ACC112 (cell line): ENCODE measurements at regions not wholly inside any gene's neighbourhood (a gene's known extent, or its start where the extent isn't known, plus 50 kb on each side); places are given as distances from the start of the nearest gene placed in this dataset.

Experiments
- H2AFZ ChIP-seq: fragments of 200-600 bp; sonication (generic); one replicate; pipeline ENCODE4 v1.6.0; 2017; ENCODE audit warnings: antibody characterized with exemption, low read length; ENCODE audit not compliant: unreplicated experiment
- H3K27ac ChIP-seq: fragments of 200-600 bp; sonication (generic); 2 replicates; pipeline ENCODE4 v1.5.1; 2014; ENCODE audit warnings: low read depth, mild to moderate bottlenecking, antibody characterized with exemption, low read length, moderate library complexity
- H3K27me3 ChIP-seq: fragments of 200-600 bp; sonication (generic); 2 replicates; pipeline ENCODE4 v1.6.1; 2014; ENCODE audit warnings: mild to moderate bottlenecking, antibody characterized with exemption, low read length, moderate library complexity, mixed read lengths; ENCODE audit not compliant: insufficient read depth
- H3K36me3 ChIP-seq: fragments of 200-600 bp; sonication (generic); 2 replicates; pipeline ENCODE4 v1.6.1; 2016; ENCODE audit warnings: mild to moderate bottlenecking, antibody characterized with exemption, low read length, moderate library complexity, mixed read lengths; ENCODE audit not compliant: insufficient read depth
- H3K4me1 ChIP-seq: fragments of 200-600 bp; sonication (generic); one replicate; pipeline ENCODE4 v1.6.1; 2016; ENCODE audit warnings: low read length, mixed read lengths; ENCODE audit not compliant: insufficient read depth, unreplicated experiment, control insufficient read depth
- H3K4me3 ChIP-seq: fragments of 200-600 bp; sonication (generic); 2 replicates; pipeline ENCODE4 v1.5.1; 2014; ENCODE audit warnings: mild to moderate bottlenecking, low read depth, low read length
- H3K79me2 ChIP-seq: fragments of 200-600 bp; sonication (generic); one replicate; pipeline ENCODE4 v1.6.0; 2016; ENCODE audit warnings: low read length; ENCODE audit not compliant: control insufficient read depth, unreplicated experiment, insufficient read depth

DNA sequence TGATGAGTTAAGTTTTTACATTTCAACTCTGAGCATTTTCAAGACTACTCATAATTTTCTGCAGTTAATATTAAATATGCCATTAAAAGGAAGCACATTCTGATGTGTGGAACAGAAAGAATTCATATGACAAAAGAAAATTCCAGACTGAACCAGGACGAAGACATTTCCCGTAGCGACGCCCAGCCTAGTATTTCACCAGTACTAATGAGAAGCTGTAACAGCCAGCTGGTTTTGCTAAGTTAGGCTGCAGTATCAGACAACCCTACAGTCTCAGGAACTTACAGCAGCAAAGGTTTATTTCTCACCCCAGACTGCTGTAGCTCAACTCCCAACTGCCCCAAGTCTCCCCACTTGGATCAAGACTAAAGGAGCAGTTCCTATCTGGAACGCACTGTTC is 91.6 kb downstream of the TMEM174 start:
- Histone ChIP-seq H2AFZ (no peak overlapping the region), H3K27ac (no peak overlapping the region), H3K4me3 (no peak overlapping the region), H3K27me3 (no peaks in the 10 kb centered on the region), H3K79me2 (no peaks in the 10 kb centered on the region), H3K36me3 (no peaks in the 10 kb centered on the region), H3K4me1 (peaks cover 6% of the 10 kb centered on the region)

DNA sequence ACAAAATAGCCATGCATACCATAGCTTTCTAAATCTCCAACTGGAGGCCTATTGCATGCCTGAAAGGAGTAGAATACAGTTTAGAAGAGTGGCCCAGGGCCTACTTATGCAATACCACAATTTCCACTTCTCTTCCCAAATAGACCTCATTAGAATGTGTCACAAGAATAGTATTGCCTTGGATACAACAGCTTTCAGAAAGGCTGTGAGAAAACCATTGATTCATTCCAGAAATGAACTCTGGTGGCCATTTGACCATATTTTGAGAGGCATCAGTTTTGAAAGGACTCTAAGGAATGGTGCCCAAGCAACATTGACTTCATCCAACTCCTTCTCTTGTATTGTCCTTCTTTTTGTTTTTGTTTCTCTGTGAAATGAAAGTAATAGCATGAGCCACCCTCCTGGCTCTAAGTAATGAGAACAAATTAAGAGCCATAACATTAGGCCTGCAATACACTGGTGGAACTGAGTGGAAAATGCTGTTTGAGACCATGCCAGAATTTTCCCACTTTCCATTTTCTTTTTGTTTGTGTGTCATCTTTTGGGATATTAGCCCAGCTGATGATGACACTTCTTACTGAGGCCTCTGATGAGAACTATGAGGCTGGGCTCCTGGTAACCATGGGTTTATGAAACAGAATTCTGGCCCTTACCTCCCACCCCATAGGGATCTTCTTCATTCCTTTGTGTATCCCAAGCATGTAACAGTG is 90.2 kb downstream of the TMEM174 start:
- Histone ChIP-seq H3K79me2 (no peaks in the 10 kb centered on the region), H3K27me3 (no peaks in the 10 kb centered on the region), H3K27ac (no peak overlapping the region), H3K36me3 (no peaks in the 10 kb centered on the region), H2AFZ (no peak overlapping the region), H3K4me1 (peaks cover 6% of the 10 kb centered on the region), H3K4me3 (no peak overlapping the region)

- H3K27ac ChIP-seq: no peak overlapping the region
- H3K79me2 ChIP-seq: no peaks in the 10 kb centered on the region
- peaks cover 17% of the 10 kb centered on the region for H3K27me3 ChIP-seq
- no peak overlapping the region for H3K4me3 ChIP-seq
- H2AFZ ChIP-seq: no peak overlapping the region
- no peaks in the 10 kb centered on the region for H3K4me1 ChIP-seq
- no peaks in the 10 kb centered on the region for H3K36me3 ChIP-seq
Measured at GRCh38 chr5:73256862-73257261, 83.9 kb downstream of the TMEM174 start.

GRCh38 chr5:73256462-73256861 is 83.5 kb downstream of the TMEM174 start:
- H3K4me1 ChIP-seq: no peaks in the 10 kb centered on the region
- H3K4me3 ChIP-seq: no peak overlapping the region
- no peak overlapping the region for H2AFZ ChIP-seq
- no peak overlapping the region for H3K27ac ChIP-seq
- no peaks in the 10 kb centered on the region for H3K36me3 ChIP-seq
- peaks cover 17% of the 10 kb centered on the region for H3K27me3 ChIP-seq
- H3K79me2 ChIP-seq: no peaks in the 10 kb centered on the region

GRCh38 chr5:73256012-73256411 is 83.0 kb downstream of the TMEM174 start:
- Histone ChIP-seq H3K27ac (no peak overlapping the region), H3K79me2 (no peaks in the 10 kb centered on the region), H3K4me3 (no peak overlapping the region), H2AFZ (no peak overlapping the region), H3K4me1 (no peaks in the 10 kb centered on the region), H3K36me3 (no peaks in the 10 kb centered on the region), H3K27me3 (peaks cover 17% of the 10 kb centered on the region)

GRCh38 chr5:73254642-73255041 is 81.6 kb downstream of the TMEM174 start:
- Histone ChIP-seq H3K27me3 (peaks cover 31% of the 10 kb centered on the region), H2AFZ (no peak overlapping the region), H3K4me3 (no peak overlapping the region), H3K27ac (no peak overlapping the region), H3K79me2 (no peaks in the 10 kb centered on the region), H3K36me3 (no peaks in the 10 kb centered on the region), H3K4me1 (no peaks in the 10 kb centered on the region)

- Histone ChIP-seq H3K27ac (no peak overlapping the region), H3K4me1 (no peaks in the 10 kb centered on the region), H3K27me3 (peaks cover 38% of the 10 kb centered on the region), H3K79me2 (no peaks in the 10 kb centered on the region), H2AFZ (no peak overlapping the region), H3K4me3 (no peak overlapping the region), H3K36me3 (no peaks in the 10 kb centered on the region)
Measured at GRCh38 chr5:73253047-73253660, 80.2 kb downstream of the TMEM174 start.

DNA sequence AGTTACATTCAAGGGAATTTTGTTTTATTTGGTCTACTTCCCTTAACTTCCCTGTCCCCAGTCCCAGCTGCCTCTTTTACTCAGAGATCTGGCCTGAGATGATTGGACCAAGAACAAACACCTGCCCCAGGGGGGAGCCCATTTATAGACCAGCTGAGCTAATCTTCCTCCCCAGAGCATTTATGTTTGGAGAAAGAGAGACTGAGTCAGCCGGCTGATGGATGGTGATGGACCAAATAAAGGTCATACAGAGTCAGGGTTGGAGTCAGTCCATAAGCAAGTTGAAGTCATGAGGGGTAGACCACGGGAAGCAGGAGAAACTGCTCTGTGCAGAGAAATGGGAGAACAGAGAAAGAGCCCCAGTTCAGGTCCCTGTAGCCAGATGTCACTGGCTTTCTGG is 77.7 kb downstream of the TMEM174 start:
- Histone ChIP-seq H3K27me3 (peaks cover 38% of the 10 kb centered on the region), H3K36me3 (no peaks in the 10 kb centered on the region), H2AFZ (no peak overlapping the region), H3K4me3 (no peak overlapping the region), H3K79me2 (no peaks in the 10 kb centered on the region), H3K27ac (no peak overlapping the region), H3K4me1 (no peaks in the 10 kb centered on the region)

GRCh38 chr5:73242735-73243134 is 69.7 kb downstream of the TMEM174 start:
- no peaks in the 10 kb centered on the region for H3K79me2 ChIP-seq
- no peaks in the 10 kb centered on the region for H3K4me1 ChIP-seq
- no peak overlapping the region for H2AFZ ChIP-seq
- H3K4me3 ChIP-seq: no peak overlapping the region
- no peaks in the 10 kb centered on the region for H3K36me3 ChIP-seq
- H3K27ac ChIP-seq: no peak overlapping the region
- H3K27me3 ChIP-seq: peaks cover 12% of the 10 kb centered on the region

GRCh38 chr5:73238873-73239272 is 65.9 kb downstream of the TMEM174 start:
- Histone ChIP-seq H3K4me1 (no peaks in the 10 kb centered on the region), H3K36me3 (no peaks in the 10 kb centered on the region), H2AFZ (no peak overlapping the region), H3K27me3 (peaks cover 12% of the 10 kb centered on the region), H3K79me2 (no peaks in the 10 kb centered on the region), H3K4me3 (no peak overlapping the region), H3K27ac (no peak overlapping the region)

- Histone ChIP-seq H3K4me3 (no peak overlapping the region), H2AFZ (no peak overlapping the region), H3K79me2 (no peaks in the 10 kb centered on the region), H3K27ac (no peak overlapping the region), H3K27me3 (peaks cover 12% of the 10 kb centered on the region), H3K36me3 (no peaks in the 10 kb centered on the region), H3K4me1 (peaks cover 8% of the 10 kb centered on the region)
Measured at GRCh38 chr5:73236541-73237128, 63.6 kb downstream of the TMEM174 start.
